ENCODE measurements at regions not wholly inside any gene's neighbourhood (a gene's known extent, or its start where the extent isn't known, plus 50 kb on each side); places are given as distances from the start of the nearest gene placed in this dataset.

DNA sequence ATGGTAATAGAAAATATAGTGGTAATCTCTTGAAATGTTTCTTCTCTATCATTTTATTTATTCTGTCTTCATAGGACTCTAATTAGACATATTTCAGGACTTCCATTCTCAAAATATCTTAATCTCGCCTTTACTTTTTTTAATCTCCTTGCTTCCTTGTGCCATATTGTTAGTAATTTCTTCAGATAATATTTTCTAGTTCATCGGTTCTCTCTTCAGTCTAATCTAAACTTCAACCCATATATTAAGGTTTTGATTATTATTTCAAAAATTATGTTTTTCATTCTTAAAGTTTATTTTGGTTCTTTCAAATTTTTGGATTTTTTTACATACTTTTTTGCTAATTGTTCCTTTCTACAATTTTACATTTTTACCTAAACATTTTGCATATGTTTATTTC lies 237.9 kb upstream of the DGKB start:
- no peak for TF ChIP-seq IKZF1 (IDR thresholded peaks at IDR 0.05)
- no peak for TF ChIP-seq ZNF660 (CRISPR knock-in tag; IDR thresholded peaks at IDR 0.05; ENCODE audit: borderline replicate concordance, low read depth)
- no peak for TF ChIP-seq HNRNPH1 (optimal IDR thresholded peaks at IDR 0.05; ENCODE audit: low read depth, low read length)
- TF ChIP-seq IRF2 (CRISPR knock-in tag; IDR thresholded peaks at IDR 0.05), result no peak
- TF ChIP-seq CEBPZ (IDR thresholded peaks at IDR 0.05; ENCODE audit: low read length), result no peak
- TF ChIP-seq HOXA9 (CRISPR knock-in tag; IDR thresholded peaks at IDR 0.05; ENCODE audit: borderline replicate concordance), result no peak
- TF ChIP-seq SYNCRIP (IDR thresholded peaks at IDR 0.05; ENCODE audit: insufficient read depth, low read depth, low read length), result no peak
- TF ChIP-seq BCL6 (CRISPR knock-in tag; IDR thresholded peaks at IDR 0.05), result no peak
- TF ChIP-seq ZNF10 (CRISPR knock-in tag; IDR thresholded peaks at IDR 0.05; ENCODE audit: borderline replicate concordance, low read depth), result no peak
- no peak for TF ChIP-seq KMT2A (CRISPR knock-in tag; IDR thresholded peaks at IDR 0.05)
- intact Hi-C loops (cut with micrococcal nuclease; ENCODE audit: unreplicated experiment), result no loop called here
- no peaks in the 10 kb centered on the region for H3K27me3 ChIP-seq (ENCODE audit: control insufficient read depth in 1 of 2, insufficient read depth in 2 of 2, low read length in 2 of 2)
- no peaks in the 10 kb centered on the region for H3K4me1 ChIP-seq (ENCODE audit: insufficient read depth, low read length)
- ATAC-seq (no peak), DNase-seq (ENCODE audit: low spot score) (no peak), FAIRE-seq (no peak)
- no peaks in the 10 kb centered on the region for H4K20me1 ChIP-seq (ENCODE audit: insufficient read depth, low read length)
- H3K79me2 ChIP-seq (ENCODE audit: insufficient read depth, low read length), result no peaks in the 10 kb centered on the region
- no peak overlapping the region for H3K27ac ChIP-seq (ENCODE audit: extremely low read length, insufficient read depth, low read length)
- no peak overlapping the region for H3K4me3 ChIP-seq (replicated peaks in 1 of 3; ENCODE audit: insufficient read depth in 1 of 3, low read depth in 2 of 3, low read length in 3 of 3)
- no peak overlapping the region for H3K9ac ChIP-seq (ENCODE audit: insufficient read depth, low read depth, low read length)
- in situ Hi-C loops (cut with HindIII; ENCODE audit: extremely low pct_ligation_motif_present, low pct_unique_long_range_greater_than_20kb), result no loop called here
- H2AFZ ChIP-seq (ENCODE audit: low read length), result no peak overlapping the region
- H3K9me3 ChIP-seq (ENCODE audit: low read length), result no peaks in the 10 kb centered on the region
- no peak overlapping the region for H3K4me2 ChIP-seq (ENCODE audit: low read depth, low read length)
- ChIA-PET CTCF (ENCODE audit: low intra/inter-chr PET ratio, low total read pairs) (no interaction called here), POLR2A (no interaction called here)
- no TSS peak for BruUV-seq (replicated peaks)
- no peaks in the 10 kb centered on the region for H3K36me3 ChIP-seq (replicated peaks in 1 of 2; ENCODE audit: control insufficient read depth in 1 of 2, insufficient read depth in 2 of 2, low read length in 2 of 2)
- 2% methylated on average over 2 of the region's 2 CpGs for WGBS (ENCODE audit: low lambda C conversion rate)

All from HepG2 (cell line).